Keratinocyte (primary cell): ENCODE measurements at regions not wholly inside any gene's neighbourhood (a gene's known extent, or its start where the extent isn't known, plus 50 kb on each side); places are given as distances from the start of the nearest gene placed in this dataset.
"Not testable (repeated sequence)": the region's sequence is repeated elsewhere in the genome, so short reads cannot be mapped to it uniquely, and the experiment has no call there.

Experiments used
- EZH2 ChIP-seq: IDR thresholded peaks from one replicate; pipeline ENCODE4 v1.6.1; 2012; ENCODE audit warnings: inconsistent platforms, mild to moderate bottlenecking, low read length, moderate library complexity
- TF ChIP-seq, protein P1 (sequence below), 3 experiments: IDR thresholded peaks in 1 of 3; conservative IDR thresholded peaks in 1 of 3; optimal IDR thresholded peaks in 1 of 3; 2 replicates in 2 of 3; 3 replicates in 1 of 3; pipeline versions ENCODE3 to v1.5.1; 2011; ENCODE audit warnings: low read length in 3 of 3, mild to moderate bottlenecking in 3 of 3, moderate library complexity in 2 of 3, control low read depth in 1 of 3, inconsistent platforms in 1 of 3; ENCODE audit not compliant: insufficient read depth in 2 of 3; ENCODE audit errors: extremely low read depth in 1 of 3

DNA sequence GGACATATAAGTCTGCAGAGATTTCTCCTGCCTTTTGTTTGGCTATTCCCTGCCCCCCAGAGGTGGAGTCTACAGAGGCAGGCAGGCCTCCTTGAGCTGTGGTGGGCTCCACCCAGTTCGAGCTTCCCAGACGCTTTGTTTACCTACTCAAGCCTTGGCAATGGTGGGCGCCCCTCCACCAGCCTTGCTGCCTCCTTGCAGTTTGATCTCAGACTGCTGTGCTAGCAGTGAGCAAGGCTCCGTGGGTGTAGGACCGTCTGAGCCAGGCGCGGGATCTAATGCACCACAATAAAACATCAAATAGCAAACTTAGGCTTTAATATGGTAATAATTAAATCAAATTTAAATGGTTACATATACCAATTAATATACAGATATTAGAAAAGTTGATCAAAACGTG is 525.4 kb downstream of the RERGL start:
- TF ChIP-seq, protein P1, sequence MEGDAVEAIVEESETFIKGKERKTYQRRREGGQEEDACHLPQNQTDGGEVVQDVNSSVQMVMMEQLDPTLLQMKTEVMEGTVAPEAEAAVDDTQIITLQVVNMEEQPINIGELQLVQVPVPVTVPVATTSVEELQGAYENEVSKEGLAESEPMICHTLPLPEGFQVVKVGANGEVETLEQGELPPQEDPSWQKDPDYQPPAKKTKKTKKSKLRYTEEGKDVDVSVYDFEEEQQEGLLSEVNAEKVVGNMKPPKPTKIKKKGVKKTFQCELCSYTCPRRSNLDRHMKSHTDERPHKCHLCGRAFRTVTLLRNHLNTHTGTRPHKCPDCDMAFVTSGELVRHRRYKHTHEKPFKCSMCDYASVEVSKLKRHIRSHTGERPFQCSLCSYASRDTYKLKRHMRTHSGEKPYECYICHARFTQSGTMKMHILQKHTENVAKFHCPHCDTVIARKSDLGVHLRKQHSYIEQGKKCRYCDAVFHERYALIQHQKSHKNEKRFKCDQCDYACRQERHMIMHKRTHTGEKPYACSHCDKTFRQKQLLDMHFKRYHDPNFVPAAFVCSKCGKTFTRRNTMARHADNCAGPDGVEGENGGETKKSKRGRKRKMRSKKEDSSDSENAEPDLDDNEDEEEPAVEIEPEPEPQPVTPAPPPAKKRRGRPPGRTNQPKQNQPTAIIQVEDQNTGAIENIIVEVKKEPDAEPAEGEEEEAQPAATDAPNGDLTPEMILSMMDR (optimal IDR thresholded peaks at IDR 0.05 in 1 of 3, IDR thresholded peaks at IDR 0.05 in 1 of 3, conservative IDR thresholded peaks at IDR 0.05 in 1 of 3; ENCODE audit: extremely low read depth in 1 of 3, insufficient read depth in 2 of 3, low read length in 3 of 3), result not testable (repeated sequence)
- TF ChIP-seq EZH2, result not testable (repeated sequence)
